ENCODE measurements at regions not wholly inside any gene's neighbourhood (a gene's known extent, or its start where the extent isn't known, plus 50 kb on each side); places are given as distances from the start of the nearest gene placed in this dataset.

DNA sequence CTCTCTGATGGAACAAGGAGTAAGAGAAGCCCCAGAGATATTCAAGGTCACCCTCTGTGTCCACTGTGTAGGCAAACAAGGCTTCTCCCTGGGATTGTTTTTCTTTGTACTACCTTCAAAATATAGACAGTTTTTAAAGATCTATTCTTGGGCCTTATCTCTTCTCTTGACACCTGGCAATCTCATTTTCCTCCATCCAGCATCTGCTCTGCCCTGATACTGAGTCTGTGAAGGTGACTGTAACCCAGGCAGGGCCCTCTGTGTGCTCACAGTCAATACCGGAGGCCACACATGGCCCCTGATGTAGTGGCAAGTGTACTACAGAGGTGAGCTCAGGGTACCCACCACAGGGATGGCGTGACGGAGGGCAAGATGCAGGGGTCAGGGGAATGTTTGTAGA, 221.1 kb downstream of the SNX10 start:
- intact Hi-C loops (cut with micrococcal nuclease), result no loop called here

DNA sequence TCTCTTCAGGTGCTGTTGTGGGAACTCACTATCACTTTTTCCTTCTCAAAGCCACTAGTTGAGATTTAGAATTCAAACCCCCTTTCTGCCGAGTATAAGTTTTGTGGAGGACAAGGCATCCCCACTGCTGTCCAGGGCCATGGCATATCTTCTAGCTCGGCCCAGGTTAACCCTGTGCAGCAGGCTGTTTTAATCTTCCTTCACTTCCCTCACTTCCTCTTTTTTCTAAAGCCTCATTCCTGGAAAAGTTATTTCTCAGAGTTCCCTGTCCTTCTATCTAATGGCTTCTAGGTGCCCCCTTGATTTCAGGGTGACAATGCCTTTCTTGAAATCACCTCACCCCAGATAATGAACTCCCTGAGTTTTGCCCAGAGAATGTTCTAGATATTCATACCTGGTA, 222.3 kb downstream of the SNX10 start:
- intact Hi-C loops (cut with micrococcal nuclease), result no loop called here

DNA sequence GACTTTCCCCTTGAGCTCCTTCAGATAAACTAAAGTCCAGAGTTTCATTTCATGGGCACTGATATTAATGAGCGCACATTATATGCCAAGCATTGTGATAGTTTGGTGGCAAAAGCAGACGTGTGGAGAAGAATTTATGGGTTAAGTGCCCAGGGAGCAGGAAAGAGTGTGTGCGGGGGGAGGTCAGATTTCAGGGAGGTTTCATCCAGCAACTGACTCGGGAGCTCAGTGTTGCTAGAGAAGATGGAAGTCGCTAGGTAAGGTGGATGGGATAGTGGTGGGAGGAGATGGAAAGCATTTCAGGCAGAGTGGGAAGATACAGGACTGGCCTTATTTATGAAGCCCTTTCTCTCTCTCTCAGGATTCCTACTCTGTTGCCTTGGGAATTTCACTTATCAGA, 223.0 kb downstream of the SNX10 start:
- intact Hi-C loops (cut with micrococcal nuclease), result no loop called here

DNA sequence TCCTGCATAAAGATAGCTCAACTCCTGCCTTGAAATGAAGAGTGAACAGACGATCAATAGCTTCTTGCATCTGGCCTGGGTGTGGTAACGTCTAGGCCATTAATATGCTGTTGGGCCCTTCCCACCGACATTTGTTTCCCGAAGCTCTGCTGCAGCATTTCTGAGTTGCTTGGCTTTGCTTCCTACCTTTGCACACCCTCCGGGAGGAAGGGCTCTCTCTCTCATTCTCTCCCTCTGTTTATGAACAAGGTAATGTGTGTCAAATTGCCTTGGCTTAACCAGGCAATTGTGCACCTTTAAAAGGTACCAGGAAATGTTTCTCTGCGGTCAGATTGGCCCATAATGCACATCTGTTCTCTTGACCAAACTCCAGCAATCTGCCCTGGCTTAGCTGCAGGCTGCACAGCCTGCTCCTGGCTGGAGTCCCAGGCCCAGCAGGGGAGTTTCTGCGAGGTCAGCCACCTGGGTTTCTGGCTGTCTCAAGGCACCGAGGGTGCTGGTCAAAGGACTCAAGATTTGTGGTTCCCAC, 223.7 kb downstream of the SNX10 start:
- intact Hi-C loops (cut with micrococcal nuclease), result no loop called here

DNA sequence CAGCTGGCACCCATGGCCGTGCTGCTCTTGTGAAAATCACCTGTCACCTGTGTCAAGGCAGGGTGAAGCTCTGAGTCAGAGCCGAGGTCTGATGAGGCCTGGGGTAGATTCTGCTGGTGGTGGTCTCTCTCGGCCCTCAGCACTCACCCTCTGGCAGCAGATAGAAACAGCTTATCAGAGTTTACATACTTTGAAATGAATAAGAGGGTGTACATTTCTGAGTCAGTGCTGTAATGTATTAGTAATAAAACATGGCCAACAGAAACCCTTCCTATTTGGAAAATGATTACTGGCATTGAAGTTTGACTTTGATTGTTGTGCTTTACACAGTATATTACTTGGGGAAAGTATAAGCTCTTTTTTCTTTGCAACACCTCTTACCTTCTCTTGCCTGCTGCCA, 228.8 kb downstream of the SNX10 start:
- intact Hi-C loops (cut with micrococcal nuclease), result no loop called here

DNA sequence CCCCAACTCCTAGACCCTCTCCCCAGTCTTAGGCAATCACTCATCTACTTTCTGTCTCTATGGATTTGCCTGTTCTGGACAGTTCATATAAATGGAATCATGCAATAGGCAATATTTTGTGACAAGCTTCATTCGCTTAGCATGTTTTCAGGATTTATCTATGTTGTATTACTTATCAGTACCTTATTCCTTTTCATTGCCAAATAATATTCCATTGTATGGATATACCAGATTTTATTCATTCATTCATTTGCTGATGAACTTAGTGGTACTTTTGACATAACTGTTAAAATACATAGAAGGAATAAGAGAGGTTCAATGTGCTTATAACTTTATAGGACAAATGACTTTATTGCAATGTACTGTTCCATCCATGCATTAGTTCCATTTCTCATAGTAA, 231.0 kb downstream of the SNX10 start:
- intact Hi-C loops (cut with micrococcal nuclease), result no loop called here

DNA sequence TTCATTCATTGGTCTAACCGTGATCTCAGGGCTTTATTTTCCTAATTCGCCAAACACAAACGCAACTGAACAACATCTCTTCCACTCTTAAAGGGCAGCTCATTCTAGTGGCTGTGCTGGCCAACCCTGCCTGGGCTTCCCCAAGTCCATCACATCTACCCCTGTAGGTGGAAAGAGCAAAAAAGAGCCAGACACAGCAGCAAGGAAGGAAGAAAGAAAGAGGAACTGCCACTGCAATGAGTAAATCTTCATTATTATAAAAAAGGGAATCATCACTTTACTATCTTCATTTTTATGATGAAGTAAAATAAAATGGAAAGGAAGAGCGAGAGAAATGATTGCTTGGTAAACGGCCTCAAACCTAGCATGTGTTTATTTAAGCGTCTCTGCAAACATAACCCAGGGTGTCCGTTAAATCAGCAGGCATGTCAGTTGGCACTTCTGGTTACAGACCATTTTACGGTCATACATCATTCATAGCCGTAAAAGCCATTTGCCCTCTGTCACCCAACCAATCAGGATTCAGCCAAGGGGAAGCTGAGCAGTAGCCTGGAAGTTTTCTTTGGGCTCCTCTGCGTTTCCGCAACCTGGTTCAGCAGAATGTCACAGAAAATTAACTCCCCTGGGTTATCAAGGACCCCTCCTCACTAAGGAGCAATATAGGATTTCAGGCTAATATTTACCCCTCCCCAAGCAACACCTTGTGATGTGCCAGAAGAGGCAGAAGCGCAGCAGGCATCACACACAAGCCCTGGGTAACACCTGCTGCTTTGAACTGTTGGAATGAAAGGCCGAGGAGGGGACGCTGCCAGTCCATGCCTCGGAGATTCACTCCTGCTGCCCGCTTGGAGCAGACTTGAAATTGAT, 234.0 kb downstream of the SNX10 start:
- intact Hi-C loops (cut with micrococcal nuclease), result no loop called here

DNA sequence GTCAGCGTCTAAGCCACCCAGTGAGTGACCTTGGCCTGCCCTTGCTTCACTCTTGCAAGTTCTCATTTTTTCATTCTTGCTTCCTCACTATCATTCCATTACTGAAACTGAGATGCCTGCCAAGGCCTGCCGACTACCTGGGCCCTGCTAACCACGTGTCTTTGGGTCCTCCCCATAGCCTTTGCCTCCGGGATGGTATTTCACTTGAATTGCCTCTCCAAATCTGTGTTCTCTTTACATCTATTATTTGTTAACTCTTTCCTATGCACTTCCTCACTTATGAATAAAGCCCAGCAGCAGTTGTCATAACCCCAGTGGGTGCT, 234.6 kb downstream of the SNX10 start:
- intact Hi-C loops (cut with micrococcal nuclease), result no loop called here

DNA sequence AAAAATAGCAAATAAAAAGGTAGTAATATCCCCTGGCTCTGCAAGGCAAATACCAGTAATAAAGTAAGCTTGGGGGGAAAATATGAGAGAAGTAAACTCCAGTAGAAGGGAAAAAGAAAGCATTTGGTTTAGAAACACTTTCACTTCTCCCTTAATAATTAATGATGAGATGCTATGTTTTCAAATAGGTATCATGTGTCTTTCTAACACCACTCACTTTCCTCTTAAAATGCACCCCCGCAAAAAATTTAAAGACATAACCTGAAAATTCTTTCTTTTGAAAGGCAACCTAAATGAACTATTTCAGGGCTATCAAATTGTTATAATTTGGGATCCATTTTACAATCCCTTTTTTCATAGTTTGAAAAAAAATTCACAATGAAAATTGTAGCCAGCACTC, 240.3 kb downstream of the SNX10 start:
- intact Hi-C loops (cut with micrococcal nuclease), result no loop called here

DNA sequence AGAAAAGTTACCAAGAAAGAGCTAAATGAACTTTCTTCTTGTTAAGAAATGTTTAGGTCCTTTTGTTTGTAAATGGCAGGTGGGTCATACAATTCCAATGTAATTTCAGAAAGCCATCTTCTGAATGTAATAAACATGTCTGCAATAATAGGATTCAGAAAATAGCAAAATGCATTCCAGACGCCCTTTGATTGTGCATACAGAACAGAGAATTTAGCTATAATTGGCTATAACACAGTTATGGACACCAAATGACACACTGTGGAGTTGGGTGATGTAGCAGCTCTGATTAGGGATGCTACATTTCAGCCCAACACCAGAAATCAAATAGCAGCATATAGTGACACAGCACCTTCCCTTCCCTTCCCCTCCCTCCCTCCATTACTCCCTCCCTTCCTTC, 240.8 kb downstream of the SNX10 start:
- intact Hi-C loops (cut with micrococcal nuclease), result no loop called here

DNA sequence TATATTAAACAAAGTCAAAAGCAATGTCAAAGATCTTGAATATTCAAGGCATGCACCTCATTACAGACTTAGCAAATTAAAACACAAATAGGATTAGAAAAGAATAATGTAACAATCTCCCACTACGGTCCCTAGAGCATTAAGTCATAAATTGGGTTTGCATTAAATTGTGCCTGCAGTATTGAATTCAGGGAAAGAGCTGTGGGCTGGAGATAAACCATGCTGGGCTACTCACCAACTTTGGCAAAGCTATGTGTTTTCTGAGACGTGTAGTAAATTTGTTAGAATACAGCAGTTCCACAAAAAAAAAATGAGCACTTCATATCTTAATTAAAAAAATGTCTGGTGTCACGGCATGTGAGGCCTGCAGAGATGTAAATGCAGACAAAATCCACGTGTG, 241.6 kb downstream of the SNX10 start:
- intact Hi-C loops (cut with micrococcal nuclease), result no loop called here

DNA sequence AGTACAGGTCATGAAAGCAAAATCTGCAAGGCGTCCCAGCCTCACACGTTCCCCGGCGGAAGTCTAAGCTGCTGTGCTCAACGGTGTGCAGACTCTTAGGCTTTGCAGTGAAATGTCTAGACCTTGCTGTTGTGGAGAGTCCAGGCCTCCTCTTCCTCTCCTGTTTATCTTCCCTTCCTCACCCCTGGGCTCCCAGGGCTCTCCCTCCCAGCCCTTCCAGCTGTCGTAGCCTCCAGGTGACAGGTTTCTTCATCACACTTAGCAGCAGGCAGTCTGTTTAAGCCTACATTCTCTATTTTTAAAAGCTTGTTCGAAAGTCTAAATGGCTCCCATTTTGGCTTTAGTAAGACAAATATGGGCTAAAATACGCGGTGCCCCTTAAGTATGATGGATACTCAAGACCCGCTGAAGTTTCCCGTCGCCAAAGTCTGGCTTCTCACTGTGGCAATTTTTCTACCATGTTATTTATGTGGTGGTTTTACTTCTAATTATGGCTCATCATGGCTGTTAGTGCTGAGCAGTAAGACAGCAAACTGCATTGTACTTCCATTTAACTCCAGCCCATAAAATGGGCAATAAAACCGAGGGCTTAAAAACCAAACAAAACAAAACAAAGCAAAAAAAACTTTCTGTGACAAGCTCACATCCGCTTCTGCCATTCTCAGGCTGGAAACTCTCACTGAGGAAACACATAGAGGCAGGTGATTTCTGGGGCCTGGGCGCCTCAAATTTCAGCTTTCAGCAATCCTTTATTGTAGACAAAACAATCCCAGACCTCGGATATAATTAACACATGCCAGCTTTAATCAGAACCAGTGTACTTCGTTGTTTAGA, 243.2 kb downstream of the SNX10 start:
- intact Hi-C loops (cut with micrococcal nuclease), result no loop called here

DNA sequence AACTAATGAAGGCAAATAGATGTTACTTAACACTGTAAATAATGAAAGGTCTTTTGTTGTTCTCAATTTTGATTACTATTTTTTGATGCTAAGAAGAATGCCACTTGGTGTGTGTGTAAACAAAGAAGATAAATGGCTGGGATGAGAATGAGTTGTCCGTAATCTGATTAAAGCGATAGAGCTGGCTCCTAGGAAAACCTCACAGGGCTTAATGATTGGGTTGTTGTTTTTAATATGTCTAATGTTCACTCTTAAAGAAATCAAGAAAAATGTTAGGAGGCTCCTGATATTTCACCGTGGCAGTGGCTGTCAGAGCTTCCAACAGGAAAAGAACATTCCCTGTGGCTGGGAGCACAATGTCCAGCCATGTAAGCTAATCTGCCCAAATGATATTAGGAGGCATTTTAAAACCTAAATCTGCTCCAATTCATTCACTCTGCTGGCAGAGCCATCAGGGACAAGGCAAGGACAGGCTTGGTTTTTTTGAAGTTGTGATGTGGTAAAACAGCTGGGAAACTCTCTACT, 243.9 kb downstream of the SNX10 start:
- intact Hi-C loops (cut with micrococcal nuclease), result no loop called here

DNA sequence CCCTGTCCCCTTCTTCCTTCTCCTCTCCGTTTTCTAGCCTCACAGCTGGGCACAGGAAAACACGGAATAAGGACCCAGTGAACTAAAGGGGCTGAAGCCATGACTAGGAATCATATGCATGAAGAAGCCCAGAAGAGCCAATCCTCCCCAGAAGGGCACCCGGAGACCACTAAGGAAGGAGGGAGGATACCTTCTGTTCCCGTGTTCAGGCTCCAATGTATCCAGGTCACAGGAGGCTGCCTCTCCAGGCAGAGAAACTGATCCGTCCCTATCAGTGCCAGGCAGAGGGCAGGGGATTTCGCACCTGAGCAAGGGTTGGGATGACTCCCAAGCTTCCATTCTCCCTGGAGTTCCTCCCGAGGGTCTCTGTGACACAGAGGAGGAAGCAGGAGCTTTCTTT, 246.6 kb downstream of the SNX10 start:
- intact Hi-C loops (cut with micrococcal nuclease), result no loop called here

DNA sequence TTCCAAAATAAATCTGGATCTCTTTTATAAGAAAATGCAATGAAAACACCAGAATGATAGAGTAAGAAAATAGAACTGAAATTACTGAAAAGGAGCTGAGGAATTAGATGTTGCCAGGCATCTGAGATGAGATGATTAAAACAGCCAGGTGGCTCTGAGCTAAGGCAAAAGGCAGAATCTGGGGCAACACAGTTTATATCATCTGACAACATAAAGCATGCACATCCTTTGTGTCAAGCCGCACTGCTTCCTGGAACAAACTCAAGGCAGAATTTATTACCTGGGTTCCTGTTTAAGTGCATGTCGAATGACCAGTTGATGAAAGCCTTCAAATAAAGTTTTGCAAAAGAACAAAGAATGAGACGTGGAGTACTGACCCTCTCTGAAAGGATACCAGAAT, 247.0 kb downstream of the SNX10 start:
- intact Hi-C loops (cut with micrococcal nuclease), result no loop called here

DNA sequence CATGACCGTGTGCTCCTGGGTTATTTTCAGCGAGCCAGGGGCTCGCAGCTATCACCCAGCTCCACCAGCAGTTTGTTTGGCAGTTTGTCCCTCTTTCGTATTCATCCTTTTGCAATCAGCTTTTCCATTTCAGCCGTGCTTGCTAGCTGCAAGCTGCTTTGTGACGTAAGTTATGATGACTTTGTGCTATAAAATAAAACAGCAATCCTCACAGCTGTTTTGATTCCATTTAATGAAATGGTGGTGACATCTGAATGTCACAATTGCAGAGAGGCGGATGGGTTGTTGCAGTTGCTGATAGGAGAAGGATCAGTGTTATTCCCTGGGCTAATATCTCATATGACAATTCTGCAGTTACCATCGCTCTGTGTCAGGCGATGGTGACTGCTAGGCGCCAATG, 251.7 kb downstream of the SNX10 start:
- intact Hi-C loops (cut with micrococcal nuclease), result no loop called here

DNA sequence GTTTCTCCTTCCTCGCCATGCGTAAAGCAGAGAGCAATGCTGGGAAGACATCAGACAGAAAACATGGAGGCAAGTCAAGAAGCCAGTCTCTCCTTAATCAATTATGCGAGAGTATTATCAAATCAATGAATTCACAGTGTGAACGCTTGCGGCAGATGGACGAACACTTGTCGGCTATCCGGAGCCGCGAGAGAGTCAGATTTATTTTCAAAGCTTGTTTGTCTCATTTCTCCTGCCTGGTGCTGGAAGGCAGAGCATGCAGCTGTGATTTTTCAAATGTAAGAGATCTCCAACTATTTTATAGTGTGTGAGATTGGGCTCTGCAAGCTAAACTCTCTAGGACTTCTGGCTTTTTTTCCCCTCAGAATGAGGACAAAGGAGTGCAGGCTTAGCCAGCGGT, 252.3 kb downstream of the SNX10 start:
- intact Hi-C loops (cut with micrococcal nuclease), result no loop called here

DNA sequence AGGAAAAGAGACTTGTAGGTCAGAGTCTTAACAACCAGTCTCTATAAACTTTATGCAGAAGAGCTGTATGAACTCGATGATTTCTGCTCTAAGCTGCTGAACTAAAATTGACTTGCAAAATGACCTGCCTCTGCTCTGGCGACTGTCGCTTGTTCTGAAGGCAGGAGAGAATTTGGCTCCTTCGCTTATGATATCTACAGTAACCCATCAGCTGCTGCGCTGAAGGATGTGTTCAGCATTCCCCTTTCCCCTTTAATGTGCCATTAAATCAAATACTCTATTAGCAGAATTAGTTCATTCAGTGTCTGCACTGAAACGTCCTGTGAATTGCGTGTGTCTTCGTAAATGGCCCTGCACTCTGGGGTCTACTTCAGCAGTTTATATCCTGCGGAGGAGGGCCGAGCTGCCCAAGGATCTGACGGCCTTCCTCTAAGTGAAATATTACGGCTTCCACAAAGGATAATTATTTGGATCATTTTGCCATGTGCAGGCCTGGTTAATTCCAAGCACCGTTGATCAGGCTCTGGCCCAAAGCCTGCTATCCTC, 254.9 kb downstream of the SNX10 start:
- intact Hi-C loops (cut with micrococcal nuclease), result no loop called here

DNA sequence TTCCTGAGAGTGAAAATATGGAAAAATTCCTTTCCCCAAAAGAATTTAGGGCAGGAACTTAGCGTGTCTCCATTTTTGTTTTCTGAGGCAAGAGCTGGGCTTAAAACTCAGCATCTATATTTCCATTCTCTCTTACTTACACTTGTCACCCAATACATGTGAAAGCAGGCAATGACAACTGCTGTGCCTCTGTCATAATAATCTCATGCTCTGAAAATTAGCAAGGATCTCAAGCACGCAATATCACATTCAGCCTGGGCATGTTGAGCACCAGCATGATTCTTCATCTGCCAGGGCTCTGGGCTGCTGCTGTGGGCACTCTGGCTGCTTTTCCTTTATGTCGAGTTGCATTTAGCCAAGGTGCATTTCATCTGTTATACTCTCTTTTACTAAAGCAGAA, 255.5 kb downstream of the SNX10 start:
- intact Hi-C loops (cut with micrococcal nuclease), result no loop called here

DNA sequence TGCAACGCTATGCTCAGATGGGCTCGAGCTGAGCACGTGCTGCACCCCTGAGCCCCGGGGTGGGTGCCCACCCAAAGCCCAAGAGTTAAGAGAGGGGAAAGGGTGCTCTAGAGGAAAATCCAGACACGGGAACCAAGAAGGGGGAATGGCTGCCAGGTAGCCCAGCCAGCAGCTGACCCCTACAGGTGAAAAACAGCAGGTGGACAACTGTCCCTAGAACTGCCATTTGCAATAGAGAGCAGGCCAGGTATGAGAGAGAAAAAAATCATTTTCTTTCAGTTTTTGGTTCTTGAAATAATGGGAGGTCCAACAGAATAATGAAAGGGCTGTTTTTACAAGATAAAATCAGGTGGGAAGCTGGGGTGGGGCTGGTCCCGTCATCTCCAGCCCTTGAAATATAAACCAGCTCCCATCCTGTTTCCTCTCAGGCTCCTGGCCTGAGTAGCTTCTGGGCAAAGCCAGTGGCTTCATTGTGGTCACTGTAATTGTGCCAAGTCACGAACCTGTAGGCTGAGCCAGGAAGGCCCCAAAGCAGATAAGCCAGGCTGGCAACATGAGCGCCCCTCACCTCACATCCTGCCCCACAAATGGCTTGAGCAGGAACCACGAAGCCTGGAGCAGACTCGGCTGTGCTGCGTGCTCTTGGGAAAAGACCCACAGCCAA, 257.8 kb downstream of the SNX10 start:
- intact Hi-C loops (cut with micrococcal nuclease), result no loop called here

DNA sequence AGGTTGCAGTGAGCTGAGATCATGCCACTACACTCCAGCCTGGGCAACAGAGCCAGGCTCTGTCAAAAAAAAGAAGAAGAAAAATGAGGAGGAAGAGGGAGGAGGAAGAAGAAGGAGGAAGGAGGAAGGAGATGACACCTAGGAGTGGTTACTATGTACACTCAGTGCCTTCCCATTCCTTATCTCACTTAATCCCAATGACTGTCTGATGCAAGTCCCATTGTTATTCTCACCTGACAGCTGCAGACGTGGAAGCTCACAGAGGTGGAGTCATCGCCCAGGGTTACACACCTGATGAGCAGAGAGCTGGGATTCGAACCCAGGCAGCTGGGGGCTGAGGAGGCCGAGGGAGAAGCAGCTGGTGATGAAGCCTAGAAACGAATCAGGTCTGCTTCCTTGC, 258.8 kb downstream of the SNX10 start:
- intact Hi-C loops (cut with micrococcal nuclease), result no loop called here

DNA sequence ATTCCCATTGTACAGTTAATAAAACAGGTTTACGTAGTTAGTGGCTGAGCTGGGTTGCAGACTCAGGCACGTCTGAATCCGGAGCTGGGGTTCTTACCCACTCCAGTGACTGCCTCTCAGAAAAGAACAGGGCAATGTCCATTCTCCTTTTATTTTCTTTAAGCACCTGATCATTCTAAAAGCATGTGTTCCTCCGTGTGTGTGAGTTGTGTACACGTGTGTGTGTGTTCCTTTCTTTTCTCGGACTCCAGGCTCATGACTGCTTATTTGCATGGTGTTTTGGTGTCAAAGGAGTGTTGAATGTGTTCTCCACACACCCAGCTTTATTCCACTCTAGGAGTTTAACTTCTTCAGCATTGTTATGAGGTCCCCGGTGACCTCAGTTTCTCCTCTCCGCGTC, 260.1 kb downstream of the SNX10 start:
- intact Hi-C loops (cut with micrococcal nuclease), result no loop called here

Data from T-helper 1 cell treated with Interleukin-12 subunit alpha and Interleukin-12 subunit beta and Interleukin-4 antibody, amounts not matched to agents 30 ng/mL and 1 ng/mL, for 36 hours (primary cell).